Stimulated activated CD8-positive, alpha-beta memory T cell treated with anti-CD3 and anti-CD28 coated beads, Interleukin-12 subunit alpha, Interleukin-12 subunit beta, amount 100 ng/mL, for 24 hours (primary cell): ENCODE measurements at regions not wholly inside any gene's neighbourhood (a gene's known extent, or its start where the extent isn't known, plus 50 kb on each side); places are given as distances from the start of the nearest gene placed in this dataset.

Experiments used
- DNase-seq: peaks from one replicate; pipeline ENCODE4 v3.0.0-alpha.2; 2020; ENCODE audit errors: extremely low read depth

GRCh38 chr14:54208751-54209150, 188.1 kb upstream of the CDKN3 start:
- no peak for DNase-seq

- no peak for DNase-seq
These were observed 187.1 kb upstream of the CDKN3 start for GRCh38 chr14:54209511-54210250.

- DNase-seq = no peak
These were observed 185.1 kb upstream of the CDKN3 start for GRCh38 chr14:54211551-54212308.

- no peak for DNase-seq
These were observed 183.3 kb upstream of the CDKN3 start for GRCh38 chr14:54213536-54213935.

- DNase-seq = no peak
These were observed 180.0 kb upstream of the CDKN3 start for GRCh38 chr14:54216827-54217226.

GRCh38 chr14:54219261-54220070, 177.3 kb upstream of the CDKN3 start:
- no peak for DNase-seq

GRCh38 chr14:54220071-54220703, 176.6 kb upstream of the CDKN3 start:
- no peak for DNase-seq

GRCh38 chr14:54220704-54221431, 175.9 kb upstream of the CDKN3 start:
- DNase-seq = no peak

- DNase-seq = no peak
These were observed 175.4 kb upstream of the CDKN3 start for GRCh38 chr14:54221432-54221803.

GRCh38 chr14:54221971-54222370, 174.8 kb upstream of the CDKN3 start:
- DNase-seq = no peak

GRCh38 chr14:54223831-54224402, 172.9 kb upstream of the CDKN3 start:
- no peak for DNase-seq

- no peak for DNase-seq
These were observed 171.2 kb upstream of the CDKN3 start for GRCh38 chr14:54225457-54226060.

GRCh38 chr14:54226103-54226502, 170.7 kb upstream of the CDKN3 start:
- DNase-seq = no peak

- DNase-seq = no peak
These were observed 170.2 kb upstream of the CDKN3 start for GRCh38 chr14:54226558-54226957.

- no peak for DNase-seq
These were observed 167.7 kb upstream of the CDKN3 start for GRCh38 chr14:54229136-54229535.

- DNase-seq = no peak
These were observed 166.2 kb upstream of the CDKN3 start for GRCh38 chr14:54230645-54231044.

- DNase-seq = no peak
These were observed 164.1 kb upstream of the CDKN3 start for GRCh38 chr14:54232735-54233134.

- DNase-seq = no peak
These were observed 155.3 kb upstream of the CDKN3 start for GRCh38 chr14:54241517-54241916.

GRCh38 chr14:54251356-54251755, 145.5 kb upstream of the CDKN3 start:
- no peak for DNase-seq

GRCh38 chr14:54252072-54252730, 144.6 kb upstream of the CDKN3 start:
- no peak for DNase-seq
